ENCODE measurements at regions not wholly inside any gene's neighbourhood (a gene's known extent, or its start where the extent isn't known, plus 50 kb on each side); places are given as distances from the start of the nearest gene placed in this dataset.

- TF ChIP-seq CTCF (IDR thresholded peaks at IDR 0.05): peak; percentile 51 to 58 (median 54)
- no peak for TF ChIP-seq POLR2A (IDR thresholded peaks at IDR 0.05)
Measured at GRCh38 chr6:27188885-27189418, 58.5 kb upstream of the PRSS16 start.

Measured in ovary (tissue), 3 donors.